Epithelial cell of esophagus (primary cell): ENCODE measurements at regions not wholly inside any gene's neighbourhood (a gene's known extent, or its start where the extent isn't known, plus 50 kb on each side); places are given as distances from the start of the nearest gene placed in this dataset.

ENCODE experiments used
- DNase-seq: peaks from one replicate; pipeline ENCODE4 v3.0.0; 2010; ENCODE audit warnings: low read depth
- H3K4me3 ChIP-seq: 2 replicates; pipeline ENCODE4 v1.5.1; 2011; ENCODE audit warnings: mild to moderate bottlenecking, low read length, control low read depth
- CTCF ChIP-seq: IDR thresholded peaks from 2 replicates; pipeline ENCODE4 v1.5.1; 2011; ENCODE audit warnings: low read depth, mild to moderate bottlenecking, low read length, control low read depth, inconsistent platforms; ENCODE audit not compliant: insufficient read depth; ENCODE audit errors: missing control alignments

DNA sequence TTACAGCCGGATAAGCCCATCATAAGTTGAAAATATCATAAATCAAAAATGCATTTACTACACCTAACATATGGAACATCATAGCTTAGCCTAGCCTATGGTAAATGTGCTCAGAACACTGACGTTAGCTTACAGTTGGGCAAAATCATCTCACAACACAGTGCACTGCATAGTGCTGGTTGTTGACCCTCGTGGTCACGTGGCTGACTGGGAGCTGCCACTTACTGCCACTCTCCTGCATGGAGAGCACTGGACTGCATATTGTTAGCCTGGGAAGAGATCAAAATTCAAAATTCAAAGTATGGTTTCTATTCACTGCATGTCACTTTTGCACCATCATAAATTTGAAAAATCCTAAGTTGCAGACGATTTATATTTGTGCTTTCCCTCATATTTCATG is 94.0 kb upstream of the CACNA2D3 start:
- H3K4me3 ChIP-seq: no peak overlapping the region
- no peak for TF ChIP-seq CTCF
- DNase-seq: no peak

DNA sequence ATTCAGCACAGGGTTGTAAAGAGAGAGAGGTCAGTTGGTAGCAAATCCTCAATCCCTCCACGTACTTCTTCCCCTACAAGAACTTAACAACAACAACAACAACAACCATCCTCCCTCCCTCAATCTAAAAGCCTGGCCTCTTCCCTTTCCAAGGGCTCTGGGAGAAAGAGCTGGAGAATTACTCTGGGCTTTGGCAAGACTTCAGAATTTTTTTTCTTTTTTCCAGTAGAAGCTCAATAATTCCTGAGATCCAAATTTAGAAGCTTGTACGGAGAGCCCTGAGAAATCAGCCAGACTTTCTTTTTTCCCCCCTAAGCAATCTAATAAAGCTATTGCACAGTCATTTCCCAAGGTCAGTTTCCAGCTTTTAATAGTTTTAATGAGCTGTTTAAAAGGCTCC is 95.8 kb upstream of the CACNA2D3 start:
- DNase-seq: no peak
- TF ChIP-seq CTCF: no peak
- no peak overlapping the region for H3K4me3 ChIP-seq

DNA sequence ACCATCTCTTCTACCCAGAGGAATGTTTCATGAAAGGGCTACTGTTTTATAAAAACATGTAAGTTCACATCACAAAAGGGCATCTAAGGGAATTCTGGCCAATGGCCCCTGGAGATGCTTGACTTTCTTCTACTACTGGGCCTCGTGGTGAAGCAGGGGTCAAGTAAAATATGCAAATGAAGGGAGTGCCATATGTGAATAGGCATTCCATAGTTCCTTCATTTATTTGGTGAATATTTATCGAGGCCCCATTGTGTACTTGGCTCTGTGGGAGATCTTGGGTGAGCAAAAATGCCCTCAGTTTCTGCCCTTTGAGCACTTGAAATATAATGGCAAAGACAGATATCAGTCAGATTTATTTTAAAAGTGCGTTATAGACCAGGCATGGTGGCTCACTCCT is 101.3 kb upstream of the CACNA2D3 start:
- no peak for DNase-seq
- TF ChIP-seq CTCF: no peak
- no peak overlapping the region for H3K4me3 ChIP-seq

DNA sequence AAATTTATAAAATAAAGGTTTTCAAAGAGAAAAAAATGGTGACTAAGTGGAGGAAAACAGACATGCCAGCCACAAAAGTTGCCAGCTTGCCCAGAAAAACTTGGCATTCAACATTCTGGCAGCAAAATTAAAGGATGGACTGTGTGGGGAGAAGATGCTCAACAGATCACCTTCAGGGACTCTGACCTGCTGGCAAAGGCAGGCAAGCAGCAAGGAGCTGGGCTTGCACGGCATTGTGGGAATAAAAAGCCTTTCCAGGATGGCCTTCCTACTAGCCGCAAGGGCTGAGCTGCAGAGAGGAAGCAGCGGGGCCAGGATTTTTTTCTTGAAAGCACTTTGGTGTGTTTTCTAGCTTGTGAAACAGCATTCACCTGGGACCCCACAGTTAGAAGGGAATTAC is 101.9 kb upstream of the CACNA2D3 start:
- no peak for DNase-seq
- no peak overlapping the region for H3K4me3 ChIP-seq
- no peak for TF ChIP-seq CTCF

GRCh38 chr3:54014067-54014466 is 108.3 kb upstream of the CACNA2D3 start:
- no peak for DNase-seq
- no peak overlapping the region for H3K4me3 ChIP-seq
- no peak for TF ChIP-seq CTCF

DNA sequence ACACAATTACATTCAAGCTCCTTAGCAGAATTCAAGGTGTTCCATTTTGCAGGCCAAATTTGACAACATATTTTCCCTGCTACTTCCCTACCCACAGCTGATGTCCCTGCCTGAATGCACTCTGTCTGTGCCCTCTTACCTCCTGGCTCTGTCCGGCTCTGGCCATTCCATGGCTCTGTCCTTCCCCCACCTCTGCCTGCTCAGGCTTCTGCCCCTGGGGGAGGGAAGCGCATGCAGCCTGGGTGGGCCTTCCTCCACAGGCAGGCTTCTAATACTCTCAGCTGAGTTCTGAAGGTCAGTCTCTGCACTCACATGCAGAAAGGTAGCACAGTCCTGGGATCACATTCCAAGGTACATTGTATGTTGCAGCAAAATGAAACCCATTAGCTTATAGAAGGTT is 113.6 kb upstream of the CACNA2D3 start:
- no peak overlapping the region for H3K4me3 ChIP-seq
- no peak for DNase-seq
- no peak for TF ChIP-seq CTCF

DNA sequence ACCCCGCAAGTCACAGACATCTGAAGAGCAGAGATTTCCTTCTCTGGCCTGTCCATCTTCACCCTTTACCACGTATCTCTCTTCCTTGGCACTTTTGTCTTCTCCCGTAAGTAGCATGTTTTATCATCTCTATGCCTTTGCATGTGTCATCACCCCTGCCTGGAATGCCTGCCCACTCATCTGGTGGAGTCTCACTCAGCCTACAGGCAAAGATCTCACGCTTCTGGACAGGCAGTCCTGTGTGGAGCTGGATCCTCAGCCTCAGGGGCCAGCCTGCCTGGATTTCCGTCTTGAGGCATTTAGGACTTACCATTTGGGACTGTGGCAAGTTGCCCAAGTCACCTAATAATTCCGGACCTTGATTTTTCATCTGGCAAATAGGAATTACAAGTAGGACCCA is 114.3 kb upstream of the CACNA2D3 start:
- no peak for TF ChIP-seq CTCF
- no peak overlapping the region for H3K4me3 ChIP-seq
- peak; percentile 0 for DNase-seq
